Kidney glomerular epithelial cell (primary cell): ENCODE measurements at regions not wholly inside any gene's neighbourhood (a gene's known extent, or its start where the extent isn't known, plus 50 kb on each side); places are given as distances from the start of the nearest gene placed in this dataset.
A peak's percentile ranks its signal among the peaks of the same experiment; 100 is the strongest.

Source experiments
- DNase-seq: peaks from one replicate; lab custom pipeline; 2025; lab: John Stamatoyannopoulos, UW

- no peak for DNase-seq
These were observed 388.1 kb upstream of the SLC14A2 start for GRCh38 chr18:45227001-45227742.

- no peak for DNase-seq
These were observed 386.4 kb upstream of the SLC14A2 start for GRCh38 chr18:45228796-45229388.

- no peak for DNase-seq
These were observed 383.7 kb upstream of the SLC14A2 start for GRCh38 chr18:45231617-45232016.

GRCh38 chr18:45232061-45232460 is 383.2 kb upstream of the SLC14A2 start:
- DNase-seq: no peak

- no peak for DNase-seq
These were observed 378.6 kb upstream of the SLC14A2 start for GRCh38 chr18:45236676-45237075.

- no peak for DNase-seq
These were observed 377.8 kb upstream of the SLC14A2 start for GRCh38 chr18:45237343-45238098.

- no peak for DNase-seq
These were observed 374.0 kb upstream of the SLC14A2 start for GRCh38 chr18:45241271-45241670.

GRCh38 chr18:45241982-45242565 is 373.2 kb upstream of the SLC14A2 start:
- no peak for DNase-seq

- DNase-seq: no peak
These were observed 371.8 kb upstream of the SLC14A2 start for GRCh38 chr18:45243340-45244110.

GRCh38 chr18:45245091-45245511 is 370.2 kb upstream of the SLC14A2 start:
- DNase-seq: no peak

- DNase-seq: no peak
These were observed 366.9 kb upstream of the SLC14A2 start for GRCh38 chr18:45248240-45248903.

- DNase-seq: no peak
These were observed 366.0 kb upstream of the SLC14A2 start for GRCh38 chr18:45249246-45249661.

- DNase-seq: no peak
These were observed 364.8 kb upstream of the SLC14A2 start for GRCh38 chr18:45250479-45250878.

GRCh38 chr18:45251236-45251635 is 364.0 kb upstream of the SLC14A2 start:
- DNase-seq: no peak

- DNase-seq: no peak
These were observed 362.8 kb upstream of the SLC14A2 start for GRCh38 chr18:45252474-45252873.

- no peak for DNase-seq
These were observed 362.2 kb upstream of the SLC14A2 start for GRCh38 chr18:45253056-45253565.

- DNase-seq: no peak
These were observed 361.1 kb upstream of the SLC14A2 start for GRCh38 chr18:45253973-45254708.

- DNase-seq: no peak
These were observed 360.6 kb upstream of the SLC14A2 start for GRCh38 chr18:45254709-45255082.

- peak; percentile 47 for DNase-seq
These were observed 359.9 kb upstream of the SLC14A2 start for GRCh38 chr18:45255197-45255890.

GRCh38 chr18:45260125-45260524 is 355.2 kb upstream of the SLC14A2 start:
- no peak for DNase-seq
